Keratinocyte (primary cell): ENCODE measurements at regions not wholly inside any gene's neighbourhood (a gene's known extent, or its start where the extent isn't known, plus 50 kb on each side); places are given as distances from the start of the nearest gene placed in this dataset.
"Not testable (repeated sequence)": the region's sequence is repeated elsewhere in the genome, so short reads cannot be mapped to it uniquely, and the experiment has no call there.

ENCODE experiments used
- DNase-seq: peaks from one replicate; pipeline ENCODE4 v3.0.0-alpha.2; 2011; ENCODE audit warnings: low read depth, missing footprints, low spot score
- FAIRE-seq: peaks from 2 replicates; lab custom pipeline; 2011; peaks lifted over from hg19 to GRCh38; lab: Jason Lieb, UNC
- H2AFZ ChIP-seq: 2 replicates; pipeline ENCODE4 v1.6.0; 2012; ENCODE audit warnings: low read length, control low read depth, inconsistent platforms; ENCODE audit not compliant: control insufficient read depth
- H3K27ac ChIP-seq: 2 replicates; pipeline ENCODE4 v1.5.1; 2011; ENCODE audit warnings: low read length; ENCODE audit not compliant: control insufficient read depth, insufficient read depth
- H3K27me3 ChIP-seq: 3 replicates; pipeline ENCODE4 v1.6.0; 2011; ENCODE audit warnings: low read length; ENCODE audit not compliant: control insufficient read depth, insufficient read depth; ENCODE audit errors: extremely low read depth
- H3K36me3 ChIP-seq, 2 experiments: 2 replicates in 1 of 2; 3 replicates in 1 of 2; pipeline ENCODE4 v1.5.1; 2011; ENCODE audit warnings: low read length in 2 of 2, mild to moderate bottlenecking in 1 of 2; ENCODE audit not compliant: control insufficient read depth in 2 of 2, insufficient read depth in 2 of 2; ENCODE audit errors: extremely low read depth in 1 of 2
- H3K4me1 ChIP-seq: 3 replicates; pipeline ENCODE4 v1.5.1; 2011; ENCODE audit warnings: low read length; ENCODE audit not compliant: control insufficient read depth, insufficient read depth; ENCODE audit errors: extremely low read depth
- H3K4me2 ChIP-seq: 3 replicates; pipeline ENCODE4 v1.6.0; 2011; ENCODE audit warnings: low read depth, low read length; ENCODE audit not compliant: control insufficient read depth, insufficient read depth; ENCODE audit errors: extremely low read depth
- H3K4me3 ChIP-seq, 3 experiments: fragments of 200-600 bp in 1 of 3; sonication (generic) in 1 of 3; 2 replicates in 2 of 3; 3 replicates in 1 of 3; pipeline ENCODE4 v1.5.1; 2011 to 2016; ENCODE audit warnings: low read length in 3 of 3, mild to moderate bottlenecking in 3 of 3, control low read depth in 2 of 3, inconsistent platforms in 1 of 3, low read depth in 1 of 3, mixed read lengths in 1 of 3, mixed run types in 1 of 3, moderate library complexity in 1 of 3; ENCODE audit not compliant: control insufficient read depth in 2 of 3, insufficient read depth in 2 of 3; ENCODE audit errors: extremely low read depth in 1 of 3
- H3K79me2 ChIP-seq: 2 replicates; pipeline ENCODE4 v1.6.0; 2012; ENCODE audit warnings: low read length; ENCODE audit not compliant: control insufficient read depth, insufficient read depth
- H3K9ac ChIP-seq: 3 replicates; pipeline ENCODE4 v1.6.0; 2011; ENCODE audit warnings: low read length; ENCODE audit not compliant: control insufficient read depth, insufficient read depth; ENCODE audit errors: extremely low read depth
- H3K9me1 ChIP-seq: 3 replicates; pipeline ENCODE4 v1.6.0; 2011; ENCODE audit warnings: low read length; ENCODE audit not compliant: control insufficient read depth, insufficient read depth; ENCODE audit errors: extremely low read depth
- H3K9me3 ChIP-seq: 2 replicates; pipeline ENCODE4 v1.5.1; 2012; ENCODE audit warnings: low read depth, low read length; ENCODE audit not compliant: control insufficient read depth
- H4K20me1 ChIP-seq: 3 replicates; pipeline ENCODE4 v1.6.0; 2011; ENCODE audit warnings: low read length; ENCODE audit not compliant: control insufficient read depth, insufficient read depth; ENCODE audit errors: extremely low read depth
- EZH2 ChIP-seq: IDR thresholded peaks from one replicate; pipeline ENCODE4 v1.6.1; 2012; ENCODE audit warnings: inconsistent platforms, mild to moderate bottlenecking, low read length, moderate library complexity
- dilution Hi-C: fragments of 300-500 bp; cut with MboI; formaldehyde crosslinking; loops from one replicate; pipeline ENCODE4 v1.7.0; 2020; ENCODE audit warnings: low sequenced_read_pairs; ENCODE audit not compliant: extremely low pct_ligation_motif_present
- TF ChIP-seq, protein P1 (sequence below), 3 experiments: IDR thresholded peaks in 1 of 3; conservative IDR thresholded peaks in 1 of 3; optimal IDR thresholded peaks in 1 of 3; 2 replicates in 2 of 3; 3 replicates in 1 of 3; pipeline versions ENCODE3 to v1.5.1; 2011; ENCODE audit warnings: low read length in 3 of 3, mild to moderate bottlenecking in 3 of 3, moderate library complexity in 2 of 3, control low read depth in 1 of 3, inconsistent platforms in 1 of 3; ENCODE audit not compliant: insufficient read depth in 2 of 3; ENCODE audit errors: extremely low read depth in 1 of 3

DNA sequence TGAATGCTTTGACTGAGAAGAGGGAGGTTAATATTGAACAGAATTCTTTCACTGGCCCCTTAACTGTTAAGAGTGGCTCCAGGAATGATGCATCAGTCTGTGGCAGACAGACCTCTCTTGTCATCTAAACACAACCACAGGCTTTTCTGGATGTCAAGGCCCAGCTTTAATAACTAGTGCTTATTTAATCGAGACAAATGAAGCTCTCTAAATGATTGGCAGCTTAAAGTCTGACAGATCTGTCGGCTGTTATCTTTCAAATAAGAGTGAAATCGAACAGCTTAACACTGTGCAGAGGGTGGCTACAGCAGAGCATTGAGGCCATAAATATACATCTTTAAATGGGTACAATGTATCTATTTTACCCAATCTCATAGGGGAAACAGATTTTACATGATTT is 500.8 kb upstream of the PABPC4L start:
- no peak overlapping the region for H3K27ac ChIP-seq
- no peaks in the 10 kb centered on the region for H3K9me3 ChIP-seq
- H3K4me3 ChIP-seq, result no peak overlapping the region
- FAIRE-seq (no peak), DNase-seq (no peak)
- no peak overlapping the region for H2AFZ ChIP-seq
- H3K4me1 ChIP-seq, result no peaks in the 10 kb centered on the region
- dilution Hi-C loops, result no loop called here
- H3K79me2 ChIP-seq, result no peaks in the 10 kb centered on the region
- no peak overlapping the region for H3K9ac ChIP-seq
- H3K27me3 ChIP-seq, result no peaks in the 10 kb centered on the region
- no peaks in the 10 kb centered on the region for H3K9me1 ChIP-seq
- no peaks in the 10 kb centered on the region for H4K20me1 ChIP-seq
- H3K36me3 ChIP-seq, result no peaks in the 10 kb centered on the region
- no peak overlapping the region for H3K4me2 ChIP-seq
- TF ChIP-seq EZH2, result no peak
- TF ChIP-seq, protein P1, sequence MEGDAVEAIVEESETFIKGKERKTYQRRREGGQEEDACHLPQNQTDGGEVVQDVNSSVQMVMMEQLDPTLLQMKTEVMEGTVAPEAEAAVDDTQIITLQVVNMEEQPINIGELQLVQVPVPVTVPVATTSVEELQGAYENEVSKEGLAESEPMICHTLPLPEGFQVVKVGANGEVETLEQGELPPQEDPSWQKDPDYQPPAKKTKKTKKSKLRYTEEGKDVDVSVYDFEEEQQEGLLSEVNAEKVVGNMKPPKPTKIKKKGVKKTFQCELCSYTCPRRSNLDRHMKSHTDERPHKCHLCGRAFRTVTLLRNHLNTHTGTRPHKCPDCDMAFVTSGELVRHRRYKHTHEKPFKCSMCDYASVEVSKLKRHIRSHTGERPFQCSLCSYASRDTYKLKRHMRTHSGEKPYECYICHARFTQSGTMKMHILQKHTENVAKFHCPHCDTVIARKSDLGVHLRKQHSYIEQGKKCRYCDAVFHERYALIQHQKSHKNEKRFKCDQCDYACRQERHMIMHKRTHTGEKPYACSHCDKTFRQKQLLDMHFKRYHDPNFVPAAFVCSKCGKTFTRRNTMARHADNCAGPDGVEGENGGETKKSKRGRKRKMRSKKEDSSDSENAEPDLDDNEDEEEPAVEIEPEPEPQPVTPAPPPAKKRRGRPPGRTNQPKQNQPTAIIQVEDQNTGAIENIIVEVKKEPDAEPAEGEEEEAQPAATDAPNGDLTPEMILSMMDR (optimal IDR thresholded peaks at IDR 0.05 in 1 of 3, IDR thresholded peaks at IDR 0.05 in 1 of 3, conservative IDR thresholded peaks at IDR 0.05 in 1 of 3; ENCODE audit: extremely low read depth in 1 of 3, insufficient read depth in 2 of 3, low read length in 3 of 3), result no peak

- no peak for TF ChIP-seq EZH2
- TF ChIP-seq, protein P1 (optimal IDR thresholded peaks at IDR 0.05 in 1 of 3, IDR thresholded peaks at IDR 0.05 in 1 of 3, conservative IDR thresholded peaks at IDR 0.05 in 1 of 3; ENCODE audit: extremely low read depth in 1 of 3, insufficient read depth in 2 of 3, low read length in 3 of 3), result no peak
- FAIRE-seq (no peak), DNase-seq (no peak)
- Histone ChIP-seq H3K4me1 (no peaks in the 10 kb centered on the region), H3K9me3 (no peaks in the 10 kb centered on the region), H3K4me2 (no peak overlapping the region), H3K36me3 (no peaks in the 10 kb centered on the region), H3K9ac (no peak overlapping the region), H3K9me1 (no peaks in the 10 kb centered on the region), H4K20me1 (no peaks in the 10 kb centered on the region), H3K27ac (no peak overlapping the region), H2AFZ (no peak overlapping the region), H3K79me2 (no peaks in the 10 kb centered on the region), H3K27me3 (no peaks in the 10 kb centered on the region), H3K4me3 (no peak overlapping the region)
- dilution Hi-C loops, result no loop called here
These were observed 498.7 kb upstream of the PABPC4L start for GRCh38 chr4:134700251-134700650.

DNA sequence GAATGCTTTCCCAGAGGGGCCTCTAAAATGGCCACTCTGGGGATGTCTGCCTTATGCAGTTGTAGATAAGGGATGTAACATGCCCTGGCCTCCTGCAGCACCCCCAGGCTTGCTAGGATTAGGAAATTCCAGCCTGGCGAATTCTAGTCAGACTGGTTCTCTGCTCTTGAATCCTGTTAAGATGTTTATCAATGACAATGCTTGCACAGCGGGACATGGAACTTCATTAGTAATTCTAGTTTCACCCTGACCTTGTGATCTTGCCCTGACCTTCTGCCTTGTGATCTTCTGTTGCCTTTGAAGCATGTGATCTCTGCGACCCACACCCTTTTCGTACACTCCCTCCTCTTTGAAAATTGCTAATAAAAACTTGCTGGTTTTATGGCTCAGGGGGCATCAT is 497.2 kb upstream of the PABPC4L start:
- H3K4me2 ChIP-seq, H2AFZ ChIP-seq, H3K79me2 ChIP-seq, H3K9ac ChIP-seq, H3K9me1 ChIP-seq, H3K27ac ChIP-seq, H3K4me1 ChIP-seq, H3K27me3 ChIP-seq, H3K4me3 ChIP-seq, H4K20me1 ChIP-seq, H3K36me3 ChIP-seq, dilution Hi-C loops, FAIRE-seq, H3K9me3 ChIP-seq, DNase-seq: not testable (repeated sequence)
